AML-193 (cell line): ENCODE measurements at regions not wholly inside any gene's neighbourhood (a gene's known extent, or its start where the extent isn't known, plus 50 kb on each side); places are given as distances from the start of the nearest gene placed in this dataset.

Experiments
- DNase-seq, 2 experiments: peaks; one replicate each; lab custom pipeline; 2025; lab: John Stamatoyannopoulos, UW

GRCh38 chr10:94043431-94043990 lies 49.8 kb downstream of the PLCE1 start:
- DNase-seq: no peak

GRCh38 chr10:94046098-94046497 lies 52.4 kb downstream of the PLCE1 start:
- DNase-seq: no peak

- DNase-seq: no peak
Observed at GRCh38 chr10:94047293-94047692, 53.6 kb downstream of the PLCE1 start.

DNA sequence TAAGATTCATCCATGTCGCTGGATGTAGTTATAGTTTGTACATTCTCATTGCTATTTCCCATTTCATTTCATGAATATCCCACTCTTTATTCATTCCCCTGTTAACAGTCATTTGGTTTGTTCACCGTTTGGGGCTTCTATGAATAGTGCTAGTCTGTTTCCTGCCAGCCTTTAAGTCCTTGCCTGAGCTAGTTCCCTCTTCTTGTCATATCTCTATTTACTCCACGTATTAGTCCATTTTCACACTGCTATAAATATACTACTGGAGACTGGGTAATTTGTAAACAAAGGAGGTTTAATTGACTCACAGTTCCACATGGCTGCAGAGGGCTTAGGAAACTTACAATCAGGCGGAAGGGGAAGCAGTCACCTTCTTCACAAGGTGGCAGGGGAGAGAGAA lies 56.2 kb downstream of the PLCE1 start:
- no peak for DNase-seq

GRCh38 chr10:94052281-94052680 lies 58.5 kb downstream of the PLCE1 start:
- DNase-seq: no peak

DNA sequence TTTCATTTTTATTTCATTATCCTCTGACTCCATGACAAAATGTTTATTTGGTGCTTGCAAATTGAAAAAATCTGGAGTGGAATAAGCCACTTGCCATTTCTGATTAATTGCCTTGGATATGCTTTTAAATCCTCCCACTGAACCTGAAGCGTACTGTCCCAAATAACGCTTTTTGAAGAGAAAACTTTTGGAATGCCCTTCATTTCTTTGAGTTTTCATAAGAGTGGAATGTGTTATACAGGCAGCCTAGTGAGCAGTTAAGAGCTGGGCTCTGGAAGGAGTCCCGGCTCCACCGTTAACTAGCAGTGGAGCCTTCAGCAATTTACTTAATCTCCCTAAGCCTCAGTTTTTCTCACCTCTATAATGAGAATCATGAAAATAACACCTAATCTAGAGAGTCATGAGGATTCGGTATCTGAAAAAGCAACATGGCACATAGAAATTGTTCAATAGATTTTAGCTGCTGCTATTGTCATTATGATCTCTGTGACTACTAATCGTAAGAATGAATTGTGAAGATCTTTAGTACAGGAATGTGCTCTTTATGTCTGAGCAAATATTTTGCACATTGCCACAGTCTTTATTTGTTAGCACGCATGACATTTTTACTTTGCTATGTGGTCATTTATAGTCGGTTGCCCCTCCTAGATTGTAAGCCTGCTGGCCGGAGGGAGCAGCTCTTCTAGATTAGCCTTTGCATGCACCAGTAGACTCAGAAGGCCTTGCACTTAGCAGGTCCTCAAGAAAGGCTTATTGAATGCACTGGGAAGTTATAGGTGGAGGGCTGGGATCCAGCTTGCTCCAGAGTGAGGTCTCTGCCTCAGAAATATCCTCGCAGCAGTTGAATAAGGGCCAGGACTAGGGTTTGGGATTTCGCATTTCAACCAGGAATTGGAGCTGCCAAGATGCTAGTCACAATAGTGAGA lies 59.4 kb downstream of the PLCE1 start:
- no peak for DNase-seq

DNA sequence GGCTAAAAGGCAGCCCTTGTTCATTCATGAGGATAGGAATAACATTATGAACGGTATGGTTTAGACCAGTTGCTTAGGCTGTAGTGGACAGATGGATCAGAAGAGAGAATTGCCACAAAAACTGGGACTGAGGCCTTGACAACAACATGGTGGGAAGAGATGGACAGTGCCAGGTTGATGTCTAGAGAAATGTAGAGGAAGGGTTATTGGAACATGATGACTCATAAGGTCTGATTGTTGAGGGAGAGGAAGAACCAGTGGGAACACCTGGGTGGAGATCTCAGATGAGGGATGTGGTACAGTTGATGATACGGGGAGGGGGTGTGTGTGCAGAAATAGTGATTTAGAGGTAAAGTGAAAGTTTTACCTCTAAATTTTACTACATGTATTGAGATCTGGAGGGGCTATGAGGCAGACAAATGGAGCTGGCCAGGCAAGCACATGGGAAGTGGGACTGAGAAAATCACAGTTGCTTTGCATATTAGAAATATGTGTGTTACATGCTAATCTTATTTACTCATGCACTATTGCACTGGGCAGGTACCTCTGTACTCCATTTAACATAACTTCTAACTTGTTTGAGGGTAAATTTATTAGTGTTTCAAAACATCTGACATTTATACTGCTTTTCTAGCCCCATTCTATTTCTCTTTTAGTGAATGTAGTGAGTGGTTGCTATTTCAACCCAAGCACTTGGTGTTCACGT lies 65.6 kb downstream of the PLCE1 start:
- no peak for DNase-seq

DNA sequence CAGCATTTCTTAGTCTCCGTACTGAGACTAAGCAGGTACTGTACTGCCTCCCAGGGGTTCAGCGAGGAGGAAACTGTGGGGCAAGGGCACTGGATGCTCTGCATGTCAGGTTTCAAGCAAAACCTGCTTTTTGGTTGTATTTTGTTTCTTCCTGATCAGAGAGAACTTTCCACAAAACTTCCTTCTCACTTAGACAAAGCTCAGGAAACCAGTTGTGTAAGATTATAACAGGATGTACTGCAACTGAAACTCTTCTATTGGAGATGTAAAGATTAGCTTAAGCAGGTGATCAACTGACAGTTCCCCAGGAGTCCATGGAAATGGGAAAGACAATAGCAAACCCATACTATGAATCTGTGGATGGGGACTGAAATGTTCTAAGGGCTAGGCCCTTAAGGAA lies 67.3 kb downstream of the PLCE1 start:
- DNase-seq: no peak

- DNase-seq: no peak
Observed at GRCh38 chr10:94062611-94063010, 68.9 kb downstream of the PLCE1 start.

DNA sequence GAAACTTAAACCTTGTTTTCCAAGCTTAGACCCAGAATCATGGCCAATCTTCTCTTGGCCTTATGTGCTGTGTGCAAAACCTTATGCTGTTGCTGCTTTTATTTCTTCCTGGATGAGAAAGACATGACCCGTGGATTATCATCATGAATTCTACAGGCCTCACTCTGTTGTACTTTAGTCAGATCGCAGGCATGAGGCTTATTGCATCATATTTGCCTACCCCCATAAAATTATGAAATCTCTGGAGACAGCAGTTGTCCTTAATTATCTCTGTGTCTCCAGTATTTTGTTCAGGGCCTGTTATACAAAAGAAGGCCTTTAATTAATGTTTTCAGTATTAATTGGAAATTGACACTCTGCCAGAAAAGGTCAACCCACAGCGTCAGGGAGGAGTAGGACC lies 71.6 kb downstream of the PLCE1 start:
- DNase-seq: no peak

DNA sequence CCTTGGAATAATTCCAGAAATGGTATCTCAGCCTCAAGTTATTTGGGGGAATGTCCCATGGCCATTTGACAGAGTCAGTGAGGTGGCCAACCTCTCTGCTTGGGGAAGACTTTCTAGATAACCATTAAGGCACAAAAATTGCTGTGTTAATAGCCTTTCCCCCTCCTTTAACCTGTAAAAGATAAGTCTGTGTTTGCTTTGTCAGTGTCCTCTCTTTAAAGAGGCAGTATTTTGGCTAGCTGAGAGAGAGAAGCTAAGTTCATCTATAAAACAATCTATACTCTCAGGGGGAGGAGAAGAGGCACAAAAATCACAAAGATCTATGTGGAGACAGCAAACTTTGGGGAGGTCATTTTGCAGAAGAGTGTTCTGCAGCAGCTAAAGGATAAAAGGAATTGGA lies 72.1 kb downstream of the PLCE1 start:
- DNase-seq: no peak

DNA sequence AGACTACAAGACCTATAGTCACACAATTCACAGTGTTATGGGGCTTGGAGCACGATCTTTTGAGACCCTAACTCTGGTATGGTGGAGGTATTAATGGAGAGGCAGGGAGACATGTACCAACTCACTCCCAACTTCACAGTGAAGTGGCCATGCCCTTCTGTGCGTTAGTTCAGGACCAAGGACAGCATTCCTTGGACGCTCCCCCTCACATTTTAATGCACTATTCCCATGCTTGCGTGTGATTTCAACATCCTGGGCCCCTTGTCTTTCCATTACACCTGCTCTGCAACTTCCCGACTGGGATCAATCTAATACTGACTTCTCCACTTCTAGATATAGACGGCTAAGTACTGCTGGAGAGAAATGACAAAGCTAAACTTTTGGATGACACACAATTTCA lies 72.7 kb downstream of the PLCE1 start:
- DNase-seq: no peak

DNA sequence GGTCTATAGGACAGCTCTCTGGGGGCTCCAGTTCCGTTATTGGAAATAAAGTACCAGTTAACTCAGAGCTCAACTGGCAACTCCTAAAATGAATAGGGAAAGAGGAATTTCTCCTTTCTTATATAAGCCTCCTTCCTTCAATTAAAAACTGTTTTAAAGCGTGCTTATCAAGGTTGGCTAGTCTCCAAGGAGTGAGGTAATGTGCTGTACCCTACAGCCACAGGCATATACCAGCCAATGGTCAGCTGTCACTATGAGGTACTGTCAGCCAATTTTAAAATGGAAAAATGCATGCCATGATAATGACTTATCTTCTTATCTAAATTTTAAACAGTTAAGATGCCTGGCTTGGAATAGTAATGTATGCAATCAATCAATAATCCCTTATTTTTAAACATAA lies 76.2 kb downstream of the PLCE1 start:
- DNase-seq: no peak

DNA sequence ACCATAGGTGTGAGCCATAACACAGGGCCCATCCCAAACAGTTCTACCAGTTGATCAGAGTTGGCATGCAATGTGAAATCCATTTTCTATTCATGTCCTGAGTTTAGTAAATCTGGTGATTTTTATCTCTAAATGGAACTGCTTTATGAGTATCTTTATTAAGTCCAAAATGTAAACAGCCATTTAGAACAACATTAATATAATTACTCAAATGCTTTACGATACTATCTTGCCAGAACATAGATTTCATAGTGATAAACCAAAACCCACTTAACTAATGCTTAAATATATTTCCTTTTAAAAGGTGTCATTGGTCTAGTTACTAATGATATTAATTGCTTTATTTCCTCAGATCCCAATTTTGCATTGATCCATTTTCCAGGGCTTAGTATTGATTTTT lies 80.7 kb downstream of the PLCE1 start:
- DNase-seq: no peak

GRCh38 chr10:94075506-94075905 lies 81.8 kb downstream of the PLCE1 start:
- no peak for DNase-seq

DNA sequence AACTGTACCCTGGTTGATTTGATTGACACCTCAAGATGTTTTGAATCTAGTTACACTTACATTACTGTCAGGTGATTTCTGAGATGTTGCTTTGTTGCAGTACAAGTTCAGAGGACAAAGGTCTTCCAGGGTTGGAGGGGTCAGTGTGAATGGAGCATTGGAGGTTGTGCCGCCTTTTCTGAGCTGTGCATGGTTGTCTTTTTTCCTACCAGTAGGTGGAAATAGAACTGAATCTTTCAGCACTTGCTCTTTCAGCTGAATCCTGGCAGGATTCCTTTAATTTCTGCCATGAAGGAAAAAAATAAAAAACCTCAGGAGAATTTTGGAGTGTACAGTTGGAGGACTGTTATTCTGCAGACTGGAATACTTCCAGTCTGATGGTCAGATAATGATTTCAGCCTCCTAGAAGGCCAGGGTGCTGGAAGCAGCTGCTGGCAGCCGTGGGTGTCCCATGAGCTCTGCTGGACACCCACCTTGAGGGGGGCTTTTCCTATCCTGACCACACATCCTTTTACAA lies 82.7 kb downstream of the PLCE1 start:
- no peak for DNase-seq

GRCh38 chr10:94077042-94077441 lies 83.3 kb downstream of the PLCE1 start:
- no peak for DNase-seq

GRCh38 chr10:94080108-94080507 lies 86.4 kb downstream of the PLCE1 start:
- no peak for DNase-seq

- no peak for DNase-seq
Observed at GRCh38 chr10:94083662-94084265, 90.0 kb downstream of the PLCE1 start.

DNA sequence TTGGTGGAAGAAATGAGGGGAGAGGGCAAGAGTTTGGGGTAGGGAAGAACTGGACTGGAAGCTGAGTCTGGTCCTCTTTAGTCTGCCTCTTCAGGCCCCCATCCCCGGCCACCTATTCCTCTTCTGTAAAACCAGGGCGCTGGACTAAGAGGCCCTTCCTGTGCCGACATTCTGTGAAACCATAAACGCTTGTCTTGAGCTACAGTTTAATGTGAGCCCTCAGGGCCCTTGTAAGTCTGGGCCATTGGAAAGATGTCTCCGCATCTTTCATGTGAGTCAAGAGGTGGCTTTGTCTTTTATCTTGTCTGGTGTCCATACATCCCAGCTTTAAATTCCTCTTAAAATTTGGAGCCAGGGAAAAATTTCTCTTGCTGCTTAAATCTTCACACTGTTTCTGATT lies 90.6 kb downstream of the PLCE1 start:
- DNase-seq: no peak

- no peak for DNase-seq
Observed at GRCh38 chr10:94085288-94085687, 91.6 kb downstream of the PLCE1 start.

- DNase-seq: no peak
Observed at GRCh38 chr10:94085766-94086437, 92.2 kb downstream of the PLCE1 start.
